ENCODE measurements at regions not wholly inside any gene's neighbourhood (a gene's known extent, or its start where the extent isn't known, plus 50 kb on each side); places are given as distances from the start of the nearest gene placed in this dataset.

DNA sequence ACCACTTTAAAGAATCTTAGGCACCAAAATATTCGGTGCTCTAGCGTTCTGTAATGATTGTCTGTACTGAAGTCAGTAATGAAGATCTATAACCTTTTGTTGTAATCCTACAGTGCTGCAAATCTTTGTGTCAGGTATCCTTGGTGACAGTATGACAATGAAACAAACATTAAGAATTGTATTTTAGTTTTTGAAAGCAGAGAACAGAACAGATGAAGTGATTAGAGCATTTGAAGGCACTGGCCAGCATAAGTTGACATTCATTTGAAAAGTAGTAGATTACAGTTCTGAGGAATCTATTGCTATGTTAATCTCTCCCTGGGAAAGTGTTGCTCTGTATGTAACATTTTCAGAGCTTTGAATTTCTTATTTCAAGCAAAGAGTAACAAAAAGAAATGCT, 451.2 kb downstream of the NUP35 start:
- H3K36me3 ChIP-seq (ENCODE audit: insufficient read depth, low read length), result no peaks in the 10 kb centered on the region

DNA sequence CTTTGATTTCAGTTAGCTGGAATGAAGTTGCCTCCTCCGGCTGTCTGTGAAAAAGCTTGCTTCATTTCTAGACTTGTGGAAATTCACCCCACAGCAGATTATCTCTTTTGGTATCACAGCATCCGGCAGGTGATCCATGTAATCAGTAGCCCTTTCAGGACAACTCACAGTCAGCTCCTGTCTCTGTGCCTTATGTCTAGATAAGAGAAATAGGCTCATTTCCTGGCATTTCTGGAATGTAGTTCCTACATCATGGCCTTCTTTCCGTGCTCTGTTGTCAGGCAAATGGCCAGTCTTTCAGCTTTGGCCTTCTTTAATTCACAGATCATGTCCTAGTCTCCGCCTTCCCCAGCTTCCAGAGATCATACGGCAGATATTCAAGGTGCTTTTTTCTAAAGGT, 455.4 kb downstream of the NUP35 start:
- Histone ChIP-seq H3K4me3 (ENCODE audit: low read length) (no peak overlapping the region), H3K4me1 (ENCODE audit: insufficient read depth, low read length) (peaks cover 5% of the 10 kb centered on the region), H3K27me3 (ENCODE audit: insufficient read depth, low read length) (no peaks in the 10 kb centered on the region), H2AFZ (ENCODE audit: low read depth, low read length) (no peak overlapping the region), H3K36me3 (ENCODE audit: insufficient read depth, low read length) (no peaks in the 10 kb centered on the region), H3K9me3 (ENCODE audit: low read length) (no peaks in the 10 kb centered on the region)

More for the DNA sequence above, 451.2 kb downstream of the NUP35 start:
- H2AFZ ChIP-seq (ENCODE audit: low read depth, low read length), result no peak overlapping the region
- H3K9me3 ChIP-seq (ENCODE audit: low read length), result peaks cover 3% of the 10 kb centered on the region
- no peaks in the 10 kb centered on the region for H3K27me3 ChIP-seq (ENCODE audit: insufficient read depth, low read length)
- peaks cover 5% of the 10 kb centered on the region for H3K4me1 ChIP-seq (ENCODE audit: insufficient read depth, low read length)
- H3K4me3 ChIP-seq (ENCODE audit: low read length), result no peak overlapping the region

DNA sequence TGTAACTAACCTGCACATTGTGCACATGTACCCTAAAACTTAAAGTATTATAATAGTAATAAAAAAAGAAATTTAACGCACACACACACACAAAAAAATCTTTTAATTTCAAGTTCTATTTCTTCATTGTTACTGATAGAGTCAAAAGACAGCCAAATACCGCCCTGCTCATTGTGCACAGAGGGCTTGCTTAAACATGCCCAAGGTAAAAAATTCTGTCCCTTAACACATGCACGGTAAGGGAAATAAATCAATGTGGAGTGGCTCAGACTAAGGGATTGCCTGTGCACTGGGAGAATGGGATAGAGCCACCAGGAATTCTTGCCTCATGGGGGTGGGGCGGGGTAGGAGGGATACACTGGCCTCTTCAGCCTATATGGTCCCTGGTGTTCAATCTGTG, 468.0 kb downstream of the NUP35 start:
- Histone ChIP-seq H3K27me3 (ENCODE audit: insufficient read depth, low read length) (no peaks in the 10 kb centered on the region), H2AFZ (ENCODE audit: low read depth, low read length) (no peak overlapping the region), H3K4me3 (ENCODE audit: low read length) (no peak overlapping the region), H3K36me3 (ENCODE audit: insufficient read depth, low read length) (no peaks in the 10 kb centered on the region), H3K9me3 (ENCODE audit: low read length) (no peaks in the 10 kb centered on the region), H3K4me1 (ENCODE audit: insufficient read depth, low read length) (no peaks in the 10 kb centered on the region)

DNA sequence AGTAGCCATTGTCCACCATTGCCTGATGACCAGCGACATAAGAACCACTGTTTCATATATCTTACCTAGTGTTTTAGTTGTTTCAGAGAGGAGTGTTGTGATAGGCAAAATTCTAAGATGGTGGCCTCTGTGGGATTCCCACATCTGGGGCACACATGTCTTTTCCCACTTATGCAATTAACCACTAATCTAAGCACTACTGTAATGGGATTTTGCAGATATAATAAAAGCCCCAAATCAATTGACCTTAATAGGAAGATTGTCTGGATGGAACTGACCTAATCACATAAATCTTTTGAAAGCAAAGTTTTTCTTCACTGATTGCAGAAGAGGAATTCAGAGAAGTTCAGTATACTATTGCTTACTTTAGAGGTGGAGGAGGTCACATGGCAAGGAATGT, 469.9 kb downstream of the NUP35 start:
- Histone ChIP-seq H2AFZ (ENCODE audit: low read depth, low read length) (no peak overlapping the region), H3K4me3 (ENCODE audit: low read length) (no peak overlapping the region), H3K9me3 (ENCODE audit: low read length) (no peaks in the 10 kb centered on the region), H3K27me3 (ENCODE audit: insufficient read depth, low read length) (no peaks in the 10 kb centered on the region), H3K36me3 (ENCODE audit: insufficient read depth, low read length) (no peaks in the 10 kb centered on the region), H3K4me1 (ENCODE audit: insufficient read depth, low read length) (no peaks in the 10 kb centered on the region)

DNA sequence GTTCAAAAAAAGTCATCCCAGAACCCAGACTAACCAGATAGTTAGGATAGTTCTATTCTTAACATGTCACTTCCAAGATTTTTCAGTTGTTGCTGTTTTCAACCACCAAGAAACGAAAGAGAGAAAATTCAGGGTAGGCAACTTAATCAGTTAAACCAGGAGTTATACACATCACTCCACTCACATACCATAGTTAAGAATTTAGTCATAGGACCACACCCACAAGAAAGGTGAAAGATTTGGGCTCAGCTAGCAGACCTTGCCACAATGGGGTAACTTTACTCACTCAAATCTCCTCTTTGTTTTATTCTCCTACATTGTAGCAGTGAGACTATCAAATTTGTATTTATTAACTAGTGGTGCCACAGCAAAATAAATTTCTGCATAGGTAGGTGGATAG, 473.6 kb downstream of the NUP35 start:
- H3K36me3 ChIP-seq (ENCODE audit: insufficient read depth, low read length), result no peaks in the 10 kb centered on the region

DNA sequence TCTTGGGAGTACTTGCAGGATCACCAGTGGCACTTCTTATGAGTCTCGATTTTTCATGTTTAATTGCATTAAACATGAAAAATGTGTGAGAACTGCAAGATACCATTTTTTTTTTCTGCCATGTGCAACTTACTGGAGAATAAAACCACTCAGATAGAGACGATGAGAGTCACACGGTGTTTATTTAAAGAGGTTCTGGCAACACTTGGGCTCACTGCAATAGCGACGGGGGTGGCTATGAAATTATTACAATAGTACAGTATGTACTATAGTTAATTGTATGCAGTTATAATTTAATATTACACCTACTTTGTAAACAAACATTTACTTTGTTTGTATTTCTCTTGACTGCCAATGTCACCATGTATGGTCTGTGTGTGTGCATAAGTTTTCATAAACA, 479.8 kb downstream of the NUP35 start:
- Histone ChIP-seq H3K9me3 (ENCODE audit: low read length) (no peaks in the 10 kb centered on the region), H3K4me3 (ENCODE audit: low read length) (no peak overlapping the region), H3K36me3 (ENCODE audit: insufficient read depth, low read length) (no peaks in the 10 kb centered on the region), H3K27me3 (ENCODE audit: insufficient read depth, low read length) (no peaks in the 10 kb centered on the region), H3K4me1 (ENCODE audit: insufficient read depth, low read length) (no peaks in the 10 kb centered on the region), H2AFZ (ENCODE audit: low read depth, low read length) (no peak overlapping the region)

More for the DNA sequence above, 473.6 kb downstream of the NUP35 start:
- Histone ChIP-seq H3K4me3 (ENCODE audit: low read length) (no peak overlapping the region), H3K27me3 (ENCODE audit: insufficient read depth, low read length) (no peaks in the 10 kb centered on the region), H3K4me1 (ENCODE audit: insufficient read depth, low read length) (no peaks in the 10 kb centered on the region), H3K9me3 (ENCODE audit: low read length) (no peaks in the 10 kb centered on the region), H2AFZ (ENCODE audit: low read depth, low read length) (no peak overlapping the region)

DNA sequence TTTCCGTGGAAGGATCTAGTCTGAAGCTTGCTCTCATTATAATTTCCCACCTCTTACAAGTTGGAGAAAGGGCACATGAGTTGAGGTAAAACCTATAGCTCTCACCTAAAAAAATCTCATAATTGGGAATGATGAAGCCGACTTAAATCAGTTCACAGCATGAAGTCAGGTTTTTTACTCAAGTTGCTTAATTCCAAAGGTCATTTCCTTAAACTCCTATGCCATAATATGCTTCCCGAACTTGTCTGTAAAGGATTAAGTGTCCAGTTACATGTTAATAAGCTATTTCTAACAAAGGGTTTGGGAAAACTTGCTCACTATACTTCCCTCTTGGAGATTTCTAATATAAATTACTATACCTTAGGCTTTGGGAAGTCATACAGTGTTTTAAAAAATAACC, 481.2 kb downstream of the NUP35 start:
- Histone ChIP-seq H3K36me3 (ENCODE audit: insufficient read depth, low read length) (no peaks in the 10 kb centered on the region), H2AFZ (ENCODE audit: low read depth, low read length) (no peak overlapping the region), H3K4me3 (ENCODE audit: low read length) (no peak overlapping the region), H3K9me3 (ENCODE audit: low read length) (no peaks in the 10 kb centered on the region), H3K27me3 (ENCODE audit: insufficient read depth, low read length) (no peaks in the 10 kb centered on the region), H3K4me1 (ENCODE audit: insufficient read depth, low read length) (no peaks in the 10 kb centered on the region)

DNA sequence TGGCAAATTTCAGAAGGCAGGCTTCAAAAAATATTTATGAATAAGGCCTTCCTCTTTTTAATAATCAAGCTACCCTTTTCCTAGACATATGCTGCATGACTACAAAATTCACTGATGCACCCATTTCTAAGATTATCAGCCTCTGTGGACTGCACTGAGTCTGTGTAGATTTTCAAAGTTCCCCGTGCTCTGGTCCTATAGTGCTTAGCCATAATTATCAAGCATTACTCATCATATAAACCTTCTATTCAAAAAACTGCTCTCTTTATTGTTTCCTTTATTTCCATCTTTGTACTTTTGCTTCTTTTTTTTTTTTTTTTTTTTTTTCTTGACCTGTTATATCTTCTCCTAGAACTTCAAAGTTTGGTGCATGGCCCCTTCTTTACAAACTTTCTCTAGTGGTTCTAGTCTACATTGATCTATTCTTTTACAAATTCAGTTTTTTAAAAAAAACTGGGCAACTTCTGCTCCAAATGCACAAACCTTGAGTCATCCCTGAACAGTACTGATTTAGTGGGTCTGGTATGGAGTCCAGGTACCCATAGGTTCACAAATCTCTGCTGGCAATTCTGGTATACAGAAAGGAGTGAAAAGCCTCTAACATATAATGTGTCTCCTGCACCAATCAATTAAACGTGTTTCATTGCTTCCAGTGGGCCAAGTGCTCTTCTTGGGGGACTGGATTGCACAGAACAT, 481.9 kb downstream of the NUP35 start:
- Histone ChIP-seq H2AFZ (ENCODE audit: low read depth, low read length) (no peak overlapping the region), H3K27me3 (ENCODE audit: insufficient read depth, low read length) (no peaks in the 10 kb centered on the region), H3K9me3 (ENCODE audit: low read length) (no peaks in the 10 kb centered on the region), H3K4me3 (ENCODE audit: low read length) (no peak overlapping the region), H3K4me1 (ENCODE audit: insufficient read depth, low read length) (no peaks in the 10 kb centered on the region), H3K36me3 (ENCODE audit: insufficient read depth, low read length) (no peaks in the 10 kb centered on the region)

DNA sequence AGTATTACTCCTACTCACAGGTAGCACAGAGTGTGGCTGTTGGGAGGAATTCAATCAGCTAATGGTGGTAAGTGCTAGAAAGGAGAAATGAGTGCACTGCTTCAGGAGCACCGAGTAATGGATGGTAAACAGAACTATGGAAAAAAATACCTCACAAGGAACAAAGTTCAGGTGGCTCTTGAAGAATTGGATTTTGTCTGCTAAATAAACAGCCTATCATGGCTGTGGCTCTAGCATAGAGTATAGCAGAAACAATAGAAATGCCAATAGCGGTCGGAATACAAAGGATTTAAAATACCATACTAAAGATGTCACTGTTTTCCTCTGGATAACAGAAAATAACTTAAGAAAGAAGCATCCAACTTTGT, 482.5 kb downstream of the NUP35 start:
- H3K4me1 ChIP-seq (ENCODE audit: insufficient read depth, low read length), result no peaks in the 10 kb centered on the region
- H3K27me3 ChIP-seq (ENCODE audit: insufficient read depth, low read length), result no peaks in the 10 kb centered on the region
- no peaks in the 10 kb centered on the region for H3K9me3 ChIP-seq (ENCODE audit: low read length)
- no peak overlapping the region for H2AFZ ChIP-seq (ENCODE audit: low read depth, low read length)
- H3K4me3 ChIP-seq (ENCODE audit: low read length), result no peak overlapping the region
- H3K36me3 ChIP-seq (ENCODE audit: insufficient read depth, low read length), result no peaks in the 10 kb centered on the region

DNA sequence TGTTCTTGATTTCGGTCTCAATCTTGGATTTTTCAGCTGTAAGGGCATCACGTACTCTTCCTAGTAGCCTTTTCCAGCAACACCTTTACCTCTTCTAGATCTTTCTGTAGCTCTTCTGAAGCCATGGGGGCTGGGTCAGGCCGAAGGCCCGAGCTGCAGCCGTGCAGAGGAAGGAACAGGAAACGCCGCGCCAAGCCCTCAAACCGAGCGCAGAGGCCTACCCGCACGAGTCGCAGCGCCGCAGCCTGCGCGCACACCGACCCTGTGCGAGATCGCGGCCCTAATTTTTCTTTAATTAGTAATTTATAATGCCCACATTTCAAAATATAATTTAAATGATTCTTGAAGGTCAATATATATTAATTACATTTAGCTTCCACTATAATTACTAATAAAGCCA, 483.8 kb downstream of the NUP35 start:
- Histone ChIP-seq H3K4me1 (ENCODE audit: insufficient read depth, low read length) (no peaks in the 10 kb centered on the region), H3K36me3 (ENCODE audit: insufficient read depth, low read length) (no peaks in the 10 kb centered on the region), H3K9me3 (ENCODE audit: low read length) (no peaks in the 10 kb centered on the region), H3K4me3 (ENCODE audit: low read length) (no peak overlapping the region), H2AFZ (ENCODE audit: low read depth, low read length) (no peak overlapping the region), H3K27me3 (ENCODE audit: insufficient read depth, low read length) (no peaks in the 10 kb centered on the region)

DNA sequence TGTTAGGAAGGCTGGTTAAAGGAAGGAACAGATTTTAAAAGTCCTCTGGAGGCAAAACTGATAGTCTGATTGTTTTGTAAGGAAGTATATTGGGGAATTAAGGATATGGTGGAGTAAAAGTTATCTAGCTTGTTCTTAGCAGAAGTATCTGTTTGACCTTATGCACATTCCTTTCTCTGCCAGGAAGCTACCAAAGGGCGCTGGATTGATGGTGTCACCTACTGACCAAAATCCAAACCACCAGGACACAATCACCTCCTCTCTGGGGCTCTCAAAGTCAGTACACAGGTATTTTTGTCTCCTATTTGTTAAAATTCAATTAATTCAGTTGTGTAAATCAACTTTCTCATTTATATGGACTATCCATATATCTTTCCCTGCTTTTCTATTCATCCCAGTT, 484.5 kb downstream of the NUP35 start:
- Histone ChIP-seq H3K27me3 (ENCODE audit: insufficient read depth, low read length) (no peaks in the 10 kb centered on the region), H3K36me3 (ENCODE audit: insufficient read depth, low read length) (no peaks in the 10 kb centered on the region), H3K9me3 (ENCODE audit: low read length) (no peaks in the 10 kb centered on the region), H3K4me3 (ENCODE audit: low read length) (no peak overlapping the region), H3K4me1 (ENCODE audit: insufficient read depth, low read length) (no peaks in the 10 kb centered on the region), H2AFZ (ENCODE audit: low read depth, low read length) (no peak overlapping the region)

DNA sequence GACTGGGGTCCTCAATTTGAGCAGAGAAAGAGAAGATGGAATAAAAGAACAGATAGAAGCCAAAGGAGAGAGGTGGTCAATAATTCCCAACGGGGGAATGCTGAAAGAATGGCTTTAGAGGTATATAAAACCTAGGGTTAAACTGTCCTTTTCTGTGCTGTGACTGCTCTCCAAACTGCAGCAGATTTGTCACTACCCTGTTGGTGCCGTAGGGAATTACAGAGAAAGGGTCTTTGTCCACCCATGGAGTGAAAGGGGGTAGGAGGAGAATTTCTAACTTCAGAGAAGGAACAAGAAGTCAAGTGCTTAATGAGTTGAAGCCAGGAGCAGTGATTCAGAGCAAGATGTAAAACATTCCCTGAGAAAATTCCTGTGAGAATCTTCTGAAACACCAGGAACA, 486.5 kb downstream of the NUP35 start:
- Histone ChIP-seq H3K4me3 (ENCODE audit: low read length) (no peak overlapping the region), H3K9me3 (ENCODE audit: low read length) (no peaks in the 10 kb centered on the region), H3K4me1 (ENCODE audit: insufficient read depth, low read length) (no peaks in the 10 kb centered on the region), H3K27me3 (ENCODE audit: insufficient read depth, low read length) (no peaks in the 10 kb centered on the region), H2AFZ (ENCODE audit: low read depth, low read length) (no peak overlapping the region), H3K36me3 (ENCODE audit: insufficient read depth, low read length) (no peaks in the 10 kb centered on the region)

DNA sequence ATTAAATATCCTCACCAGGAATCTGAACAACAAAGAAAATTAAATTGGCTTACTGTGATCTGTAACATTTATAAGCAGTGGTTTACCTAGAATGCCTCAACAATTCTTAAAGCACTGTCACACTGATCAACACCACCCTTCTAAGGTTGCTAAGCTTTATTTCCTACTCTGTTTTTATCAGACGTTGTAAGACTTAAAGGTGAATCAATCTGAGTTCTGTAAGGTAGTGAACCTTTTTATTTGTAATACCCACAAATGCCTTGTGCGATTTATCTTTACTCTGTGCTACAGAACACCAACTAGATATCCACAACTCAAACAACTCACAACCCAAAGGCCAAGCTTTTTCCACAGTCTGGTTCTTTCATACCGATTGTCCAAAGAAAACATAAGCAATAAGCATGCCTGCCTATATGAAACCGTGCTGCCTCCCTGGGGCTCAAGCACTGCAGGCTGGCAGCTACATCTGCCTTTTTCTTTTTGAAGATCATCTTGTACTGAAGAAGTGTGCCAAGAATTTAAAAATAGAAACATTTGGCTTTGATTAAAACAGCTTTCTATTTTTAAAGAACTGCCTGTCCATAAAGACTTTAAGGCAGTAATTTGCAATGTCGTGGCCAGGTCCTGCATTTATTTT, 490.7 kb downstream of the NUP35 start:
- Histone ChIP-seq H3K4me3 (ENCODE audit: low read length) (no peak overlapping the region), H3K36me3 (ENCODE audit: insufficient read depth, low read length) (no peaks in the 10 kb centered on the region), H3K27me3 (ENCODE audit: insufficient read depth, low read length) (no peaks in the 10 kb centered on the region), H3K9me3 (ENCODE audit: low read length) (no peaks in the 10 kb centered on the region), H3K4me1 (ENCODE audit: insufficient read depth, low read length) (no peaks in the 10 kb centered on the region), H2AFZ (ENCODE audit: low read depth, low read length) (no peak overlapping the region)

DNA sequence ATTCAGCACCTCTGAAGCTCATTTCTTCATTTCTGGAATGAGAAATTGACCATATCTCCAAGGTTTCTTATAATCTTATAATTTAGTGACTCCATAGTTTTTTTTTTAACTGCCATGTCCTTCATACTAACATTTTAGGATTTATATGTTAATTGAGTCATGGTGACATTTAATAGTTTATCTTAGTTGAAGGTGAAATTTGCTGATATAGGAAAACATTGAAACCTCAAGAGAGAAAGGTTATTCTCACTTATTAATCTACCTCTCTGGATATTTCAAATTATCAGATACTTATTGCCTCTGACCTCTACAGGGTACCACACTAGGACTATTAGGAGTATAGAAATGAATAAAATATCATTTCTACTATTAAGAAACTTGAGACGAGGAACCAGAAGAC, 499.0 kb downstream of the NUP35 start:
- H2AFZ ChIP-seq (ENCODE audit: low read depth, low read length), result no peak overlapping the region
- no peaks in the 10 kb centered on the region for H3K9me3 ChIP-seq (ENCODE audit: low read length)
- H3K27me3 ChIP-seq (ENCODE audit: insufficient read depth, low read length), result no peaks in the 10 kb centered on the region
- H3K4me3 ChIP-seq (ENCODE audit: low read length), result no peak overlapping the region
- no peaks in the 10 kb centered on the region for H3K36me3 ChIP-seq (ENCODE audit: insufficient read depth, low read length)
- no peaks in the 10 kb centered on the region for H3K4me1 ChIP-seq (ENCODE audit: insufficient read depth, low read length)

Data from neuron (in vitro differentiated cells).